ENCODE measurements at regions not wholly inside any gene's neighbourhood (a gene's known extent, or its start where the extent isn't known, plus 50 kb on each side); places are given as distances from the start of the nearest gene placed in this dataset.

- Histone ChIP-seq H3K9me2 (ENCODE audit: low read depth, low read length) (no peaks in the 10 kb centered on the region), H3F3A (ENCODE audit: insufficient read depth, low read length) (no peaks in the 10 kb centered on the region), H3K4me3 (ENCODE audit: low read depth, low read length, poor library complexity, severe bottlenecking) (no peak overlapping the region), H3K9ac (ENCODE audit: low read length) (no peak overlapping the region), H3K27me3 (ENCODE audit: insufficient read depth, low read length) (no peaks in the 10 kb centered on the region), H3K4me1 (ENCODE audit: insufficient read depth, low read length, severe bottlenecking) (peaks cover 58% of the 10 kb centered on the region), H3K79me2 (ENCODE audit: insufficient read depth, low read length) (no peaks in the 10 kb centered on the region), H3K4me2 (ENCODE audit: low read length) (no peak overlapping the region), H3K27ac (ENCODE audit: low read depth, low read length, poor library complexity, severe bottlenecking) (no peak overlapping the region), H3K9me3 (ENCODE audit: low read length) (no peaks in the 10 kb centered on the region), H4K20me1 (ENCODE audit: insufficient read depth, low read length) (no peaks in the 10 kb centered on the region), H3K36me3 (ENCODE audit: insufficient read depth, low read length) (no peaks in the 10 kb centered on the region), H2AFZ (ENCODE audit: low read length) (no peak overlapping the region)
- TF ChIP-seq EZH2 (IDR thresholded peaks at IDR 0.05; ENCODE audit: borderline replicate concordance, low read length) (no peak), CTCF (IDR thresholded peaks at IDR 0.05; ENCODE audit: low read length) (no peak)
Observed at GRCh38 chr6:125477156-125477555, 175.4 kb upstream of the HDDC2 start.

- Histone ChIP-seq H3F3A (ENCODE audit: insufficient read depth, low read length) (no peaks in the 10 kb centered on the region), H3K27me3 (ENCODE audit: insufficient read depth, low read length) (no peaks in the 10 kb centered on the region), H3K4me1 (ENCODE audit: insufficient read depth, low read length, severe bottlenecking) (peaks cover 53% of the 10 kb centered on the region), H3K36me3 (ENCODE audit: insufficient read depth, low read length) (no peaks in the 10 kb centered on the region), H3K9ac (ENCODE audit: low read length) (no peak overlapping the region), H3K4me2 (ENCODE audit: low read length) (no peak overlapping the region), H3K27ac (ENCODE audit: low read depth, low read length, poor library complexity, severe bottlenecking) (no peak overlapping the region), H4K20me1 (ENCODE audit: insufficient read depth, low read length) (no peaks in the 10 kb centered on the region), H2AFZ (ENCODE audit: low read length) (no peak overlapping the region), H3K79me2 (ENCODE audit: insufficient read depth, low read length) (no peaks in the 10 kb centered on the region), H3K9me2 (ENCODE audit: low read depth, low read length) (no peaks in the 10 kb centered on the region), H3K9me3 (ENCODE audit: low read length) (no peaks in the 10 kb centered on the region), H3K4me3 (ENCODE audit: low read depth, low read length, poor library complexity, severe bottlenecking) (no peak overlapping the region)
- TF ChIP-seq EZH2 (IDR thresholded peaks at IDR 0.05; ENCODE audit: borderline replicate concordance, low read length): no peak
- TF ChIP-seq CTCF (IDR thresholded peaks at IDR 0.05; ENCODE audit: low read length): no peak
Observed at GRCh38 chr6:125477844-125478243, 176.1 kb upstream of the HDDC2 start.

GRCh38 chr6:125480146-125480545 lies 178.4 kb upstream of the HDDC2 start:
- no peaks in the 10 kb centered on the region for H3K36me3 ChIP-seq (ENCODE audit: insufficient read depth, low read length)
- H3K4me1 ChIP-seq (ENCODE audit: insufficient read depth, low read length, severe bottlenecking): peaks cover 42% of the 10 kb centered on the region
- H3K27me3 ChIP-seq (ENCODE audit: insufficient read depth, low read length): no peaks in the 10 kb centered on the region
- no peak overlapping the region for H2AFZ ChIP-seq (ENCODE audit: low read length)
- no peak overlapping the region for H3K4me3 ChIP-seq (ENCODE audit: low read depth, low read length, poor library complexity, severe bottlenecking)
- no peaks in the 10 kb centered on the region for H3K9me3 ChIP-seq (ENCODE audit: low read length)
- H3F3A ChIP-seq (ENCODE audit: insufficient read depth, low read length): no peaks in the 10 kb centered on the region
- no peak overlapping the region for H3K27ac ChIP-seq (ENCODE audit: low read depth, low read length, poor library complexity, severe bottlenecking)
- H4K20me1 ChIP-seq (ENCODE audit: insufficient read depth, low read length): no peaks in the 10 kb centered on the region
- no peaks in the 10 kb centered on the region for H3K79me2 ChIP-seq (ENCODE audit: insufficient read depth, low read length)
- H3K9me2 ChIP-seq (ENCODE audit: low read depth, low read length): no peaks in the 10 kb centered on the region
- no peak overlapping the region for H3K9ac ChIP-seq (ENCODE audit: low read length)
- no peak overlapping the region for H3K4me2 ChIP-seq (ENCODE audit: low read length)
- TF ChIP-seq EZH2 (IDR thresholded peaks at IDR 0.05; ENCODE audit: borderline replicate concordance, low read length): no peak
- TF ChIP-seq CTCF (IDR thresholded peaks at IDR 0.05; ENCODE audit: low read length): no peak

Data from OCI-LY1 (cell line).